Mesenchymal stem cell (in vitro differentiated cells and primary cell): ENCODE measurements at regions not wholly inside any gene's neighbourhood (a gene's known extent, or its start where the extent isn't known, plus 50 kb on each side); places are given as distances from the start of the nearest gene placed in this dataset.

Experiments used
- DNase-seq: peaks from one replicate; pipeline ENCODE4 v3.0.0-alpha.2; 2013
- H2AFZ ChIP-seq: one replicate; pipeline ENCODE4 v1.6.1; 2013; ENCODE audit warnings: low read depth, mild to moderate bottlenecking, control low read depth, inconsistent platforms, low read length, moderate library complexity
- H2AK5ac ChIP-seq: 2 replicates; pipeline ENCODE4 v1.6.1; 2013; ENCODE audit warnings: low read length, moderate library complexity, mild to moderate bottlenecking, inconsistent platforms; ENCODE audit not compliant: severe bottlenecking
- H2BK120ac ChIP-seq: one replicate; pipeline ENCODE4 v1.6.1; 2013; ENCODE audit warnings: low read depth, mild to moderate bottlenecking, inconsistent platforms, low read length, moderate library complexity
- H2BK12ac ChIP-seq, 2 experiments: one replicate each; pipeline ENCODE4 v1.6.1; 2013; ENCODE audit warnings: inconsistent platforms in 2 of 2, low read length in 2 of 2, mild to moderate bottlenecking in 2 of 2, moderate library complexity in 2 of 2, control low read depth in 1 of 2
- H2BK15ac ChIP-seq: one replicate; pipeline ENCODE4 v1.6.1; 2013; ENCODE audit warnings: mild to moderate bottlenecking, low read depth, inconsistent platforms; ENCODE audit not compliant: poor library complexity, severe bottlenecking
- H2BK5ac ChIP-seq: 2 replicates; pipeline ENCODE4 v1.6.1; 2013; ENCODE audit warnings: low read depth, mild to moderate bottlenecking, low read length, control low read depth, inconsistent platforms; ENCODE audit not compliant: poor library complexity, severe bottlenecking
- H3K14ac ChIP-seq, 2 experiments: one replicate each; pipeline ENCODE4 v1.6.1; 2013; ENCODE audit warnings: inconsistent platforms in 2 of 2, low read length in 2 of 2, control low read depth in 1 of 2, mild to moderate bottlenecking in 1 of 2, moderate library complexity in 1 of 2
- H3K18ac ChIP-seq, 2 experiments: one replicate each; pipeline ENCODE4 v1.6.1; 2013; ENCODE audit warnings: inconsistent platforms in 2 of 2, low read length in 2 of 2, control low read depth in 1 of 2, low read depth in 1 of 2, mild to moderate bottlenecking in 1 of 2
- H3K23ac ChIP-seq, 2 experiments: one replicate each; pipeline ENCODE4 v1.6.1; 2013; ENCODE audit warnings: inconsistent platforms in 2 of 2, low read length in 2 of 2, mild to moderate bottlenecking in 2 of 2, moderate library complexity in 2 of 2, control low read depth in 1 of 2
- H3K27ac ChIP-seq: 2 replicates; pipeline ENCODE4 v1.5.1; 2013; ENCODE audit warnings: mild to moderate bottlenecking, moderate library complexity, low read length, control low read depth, inconsistent platforms; ENCODE audit not compliant: poor library complexity, severe bottlenecking
- H3K27me3 ChIP-seq, 2 experiments: 2 replicates each; pipeline versions ENCODE4 v1.6.1 to v1.7.0; 2013; ENCODE audit warnings: low read length in 2 of 2, mild to moderate bottlenecking in 2 of 2, moderate library complexity in 2 of 2, control low read depth in 1 of 2, inconsistent platforms in 1 of 2; ENCODE audit not compliant: control insufficient read depth in 1 of 2, insufficient read depth in 1 of 2
- H3K36me3 ChIP-seq, 2 experiments: 2 replicates each; pipeline versions ENCODE4 v1.6.1 to v1.7.0; 2013; ENCODE audit warnings: low read length in 2 of 2, control low read depth in 1 of 2, inconsistent platforms in 1 of 2, low read depth in 1 of 2, mild to moderate bottlenecking in 1 of 2; ENCODE audit not compliant: insufficient read depth in 2 of 2, control insufficient read depth in 1 of 2
- H3K4ac ChIP-seq, 2 experiments: one replicate each; pipeline ENCODE4 v1.6.1; 2013; ENCODE audit warnings: inconsistent platforms in 2 of 2, low read length in 2 of 2, mild to moderate bottlenecking in 2 of 2, moderate library complexity in 2 of 2, control low read depth in 1 of 2, low read depth in 1 of 2
- H3K4me1 ChIP-seq: 2 replicates; pipeline ENCODE4 v1.6.1; 2013; ENCODE audit warnings: low read depth, low read length, control low read depth; ENCODE audit not compliant: control insufficient read depth, insufficient read depth
- H3K4me2 ChIP-seq: 2 replicates; pipeline ENCODE4 v1.6.1; 2013; ENCODE audit warnings: low read length, mild to moderate bottlenecking, inconsistent platforms; ENCODE audit not compliant: poor library complexity, severe bottlenecking
- H3K4me3 ChIP-seq, 2 experiments: 2 replicates each; pipeline versions ENCODE4 v1.5.1 to v1.7.0; 2013; ENCODE audit warnings: low read length in 2 of 2, mild to moderate bottlenecking in 2 of 2, control low read depth in 1 of 2, low read depth in 1 of 2; ENCODE audit not compliant: insufficient read depth in 1 of 2
- H3K79me1 ChIP-seq: replicated peaks from 2 replicates; pipeline ENCODE4 v1.6.1; 2013; ENCODE audit warnings: mild to moderate bottlenecking, control low read depth, low read length, inconsistent platforms; ENCODE audit not compliant: poor library complexity, severe bottlenecking
- H3K9ac ChIP-seq: 2 replicates; pipeline ENCODE4 v1.7.0; 2013; ENCODE audit warnings: mild to moderate bottlenecking, low read length, moderate library complexity
- H3K9me3 ChIP-seq: 2 replicates; pipeline ENCODE4 v1.7.0; 2013; ENCODE audit warnings: mild to moderate bottlenecking, low read length; ENCODE audit not compliant: control insufficient read depth
- H4K8ac ChIP-seq: one replicate; pipeline ENCODE4 v1.6.1; 2013; ENCODE audit warnings: inconsistent platforms, mild to moderate bottlenecking, low read length, moderate library complexity
- H4K91ac ChIP-seq: one replicate; pipeline ENCODE4 v1.6.1; 2013; ENCODE audit warnings: mild to moderate bottlenecking, low read length, inconsistent platforms
- WGBS: methylation state at CpG from one replicate; pipeline ENCODE4 v1.1.7; 2013; ENCODE audit warnings: mixed read lengths; 5-methylcytosine and 5-hydroxymethylcytosine counted together

DNA sequence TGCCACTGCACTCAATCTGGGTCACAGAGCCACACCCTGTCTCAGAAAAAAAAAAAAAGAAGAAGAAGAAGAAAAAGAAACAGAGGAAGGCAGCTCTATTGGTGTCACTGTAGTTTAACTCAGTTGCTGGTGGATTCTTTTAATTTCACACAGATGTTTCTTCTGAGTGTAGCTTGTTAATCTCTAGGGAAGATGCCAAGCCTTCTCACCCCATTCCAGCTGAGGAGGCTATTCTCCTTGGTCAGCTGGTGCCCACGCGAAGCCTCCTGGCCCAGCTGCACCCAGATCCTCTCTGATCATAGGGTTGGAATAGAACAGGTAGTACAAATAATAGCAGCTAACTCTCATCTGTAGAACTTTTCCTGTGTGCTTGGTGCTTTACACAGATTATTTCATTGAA is 113.8 kb upstream of the SPRY4 start:
- Histone ChIP-seq H3K79me1 (no peaks in the 10 kb centered on the region), H3K4me1 (peaks cover 8% of the 10 kb centered on the region), H3K14ac (no peak overlapping the region), H2AK5ac (no peak overlapping the region), H4K8ac (peak overlapping the region; percentile 56), H3K9ac (peak overlapping the region; percentile 55), H3K4me3 (peak overlapping the region in 1 of 2 experiments; percentile 53), H3K23ac (no peak overlapping the region), H2BK5ac (no peak overlapping the region), H3K27me3 (no peaks in the 10 kb centered on the region), H3K18ac (peak overlapping the region in 1 of 2 experiments; percentile 82), H4K91ac (peak overlapping the region; percentile 84), H3K9me3 (no peaks in the 10 kb centered on the region), H3K36me3 (no peaks in the 10 kb centered on the region), H2AFZ (no peak overlapping the region), H2BK15ac (peak overlapping the region; percentile 71), H3K4me2 (no peak overlapping the region), H2BK12ac (peak overlapping the region; percentile 3 to 57), H2BK120ac (peak overlapping the region; percentile 66), H3K4ac (peak overlapping the region; percentile 21 to 86), H3K27ac (no peak overlapping the region)
- DNase-seq, result no peak
- WGBS, result no CpG with 5 or more reads among the region's 2 CpGs

DNA sequence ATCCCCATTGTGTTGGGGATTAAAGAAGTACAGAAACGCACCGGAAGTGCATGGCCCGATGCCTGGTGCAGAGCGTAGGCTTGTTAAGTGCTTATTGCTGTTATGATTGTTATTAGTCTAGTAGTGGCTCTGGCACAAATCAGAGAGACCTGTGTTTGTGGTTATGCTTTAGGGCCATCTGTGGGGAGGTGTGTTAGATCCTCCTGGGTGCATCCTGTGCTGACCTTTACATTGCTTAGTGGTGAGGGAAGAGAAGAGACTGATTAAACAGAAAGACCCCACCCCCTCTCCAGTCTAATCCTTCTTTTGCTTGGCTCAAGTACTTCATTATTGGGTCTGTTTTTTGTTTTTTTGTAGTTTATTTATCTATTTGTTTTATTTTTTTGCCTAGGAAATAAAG is 112.7 kb upstream of the SPRY4 start:
- Histone ChIP-seq H3K4me2 (no peak overlapping the region), H3K4me3 (no peak overlapping the region), H4K91ac (no peak overlapping the region), H3K14ac (no peak overlapping the region), H4K8ac (no peak overlapping the region), H3K9ac (no peak overlapping the region), H3K36me3 (no peaks in the 10 kb centered on the region), H3K4me1 (peaks cover 15% of the 10 kb centered on the region), H3K27me3 (no peaks in the 10 kb centered on the region), H3K4ac (no peak overlapping the region), H2BK12ac (peak overlapping the region in 1 of 2 experiments; percentile 62), H2AK5ac (no peak overlapping the region), H3K27ac (no peak overlapping the region), H2BK15ac (peak overlapping the region; percentile 6), H2BK5ac (no peak overlapping the region), H3K23ac (no peak overlapping the region), H3K18ac (peak overlapping the region in 1 of 2 experiments; percentile 1), H2AFZ (no peak overlapping the region), H2BK120ac (no peak overlapping the region), H3K79me1 (no peaks in the 10 kb centered on the region), H3K9me3 (no peaks in the 10 kb centered on the region)
- DNase-seq, result no peak
- 72% methylated on average over 4 of the region's 4 CpGs for WGBS

DNA sequence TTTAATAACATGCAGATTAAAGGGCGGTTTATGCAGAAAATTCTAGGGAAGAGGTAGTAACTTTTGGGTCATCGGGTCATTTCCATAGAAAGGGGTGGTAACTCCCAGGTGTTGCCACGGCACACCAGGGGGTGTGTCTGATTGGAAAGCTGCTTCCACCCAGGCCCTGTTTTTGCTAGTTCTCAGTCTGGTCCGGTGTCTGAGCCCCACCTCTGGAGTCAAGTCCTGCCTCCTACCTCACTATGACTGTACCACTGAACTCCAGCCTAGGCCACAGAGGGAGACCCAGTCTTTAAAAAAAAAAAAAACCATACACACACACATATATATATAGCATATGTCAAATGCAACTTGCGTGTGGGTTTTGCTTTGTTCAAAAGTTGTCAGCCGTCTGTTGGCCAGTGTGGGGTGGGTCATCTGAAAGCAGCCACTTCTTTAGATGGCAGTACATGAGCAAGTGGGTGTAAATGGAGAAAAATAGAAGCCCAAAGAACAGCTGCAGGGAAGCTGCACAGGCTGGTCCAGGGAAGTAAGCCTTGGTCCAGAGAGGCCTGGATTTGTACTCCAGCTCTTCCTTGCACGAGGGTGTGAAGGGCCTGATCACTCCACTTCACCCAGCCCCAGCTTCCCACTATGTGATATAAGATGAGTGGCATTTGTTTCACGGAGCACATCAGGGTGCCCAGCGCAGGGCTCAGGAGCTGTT is 110.7 kb upstream of the SPRY4 start:
- H2BK120ac ChIP-seq, result no peak overlapping the region
- no peaks in the 10 kb centered on the region for H3K9me3 ChIP-seq
- H3K79me1 ChIP-seq, result no peaks in the 10 kb centered on the region
- no peak overlapping the region for H2AK5ac ChIP-seq
- no peak overlapping the region for H2AFZ ChIP-seq
- no peaks in the 10 kb centered on the region for H3K36me3 ChIP-seq
- no peak overlapping the region for H3K4ac ChIP-seq
- no peak overlapping the region for H2BK5ac ChIP-seq
- H4K8ac ChIP-seq, result no peak overlapping the region
- WGBS, result 85% methylated on average over 9 of the region's 9 CpGs
- no peak for DNase-seq
- no peak overlapping the region for H3K4me3 ChIP-seq
- H3K18ac ChIP-seq, result peak overlapping the region in 1 of 2 experiments; percentile 42
- H3K27ac ChIP-seq, result no peak overlapping the region
- no peak overlapping the region for H3K4me2 ChIP-seq
- peaks cover 17% of the 10 kb centered on the region for H3K4me1 ChIP-seq
- H3K9ac ChIP-seq, result no peak overlapping the region
- H3K23ac ChIP-seq, result no peak overlapping the region
- no peaks in the 10 kb centered on the region for H3K27me3 ChIP-seq
- H2BK15ac ChIP-seq, result no peak overlapping the region
- no peak overlapping the region for H3K14ac ChIP-seq
- peak overlapping the region in 1 of 2 experiments; percentile 12 for H2BK12ac ChIP-seq
- H4K91ac ChIP-seq, result no peak overlapping the region

DNA sequence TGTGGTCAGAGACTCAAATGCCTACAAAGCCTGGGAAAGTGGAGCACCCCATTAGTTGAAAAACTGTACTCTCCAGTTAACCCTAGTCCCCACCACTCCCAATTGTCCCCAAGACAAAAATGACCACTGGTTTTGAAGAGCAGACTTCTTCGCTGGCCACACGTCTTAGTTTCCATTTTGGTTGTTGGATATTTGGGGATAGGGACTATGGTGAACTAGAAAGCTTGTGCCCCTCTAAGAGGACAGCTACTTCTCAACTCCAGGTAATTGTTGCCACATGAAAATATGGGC is 109.4 kb upstream of the SPRY4 start:
- peak overlapping the region; percentile 10 for H2AK5ac ChIP-seq
- H2BK120ac ChIP-seq, result peak overlapping the region; percentile 40
- no peak overlapping the region for H3K14ac ChIP-seq
- no peak overlapping the region for H2AFZ ChIP-seq
- no peak overlapping the region for H3K4me2 ChIP-seq
- peak overlapping the region in 1 of 2 experiments; percentile 84 for H3K4ac ChIP-seq
- H4K8ac ChIP-seq, result no peak overlapping the region
- H2BK12ac ChIP-seq, result peak overlapping the region; percentile 57 to 74
- peak overlapping the region in 1 of 2 experiments; percentile 21 for H3K4me3 ChIP-seq
- no peaks in the 10 kb centered on the region for H3K79me1 ChIP-seq
- peak overlapping the region; percentile 65 for H3K9ac ChIP-seq
- no peaks in the 10 kb centered on the region for H3K9me3 ChIP-seq
- H3K27me3 ChIP-seq, result no peaks in the 10 kb centered on the region
- H4K91ac ChIP-seq, result no peak overlapping the region
- H3K18ac ChIP-seq, result peak overlapping the region; percentile 58 to 69
- H3K23ac ChIP-seq, result no peak overlapping the region
- peaks cover 17% of the 10 kb centered on the region for H3K4me1 ChIP-seq
- no peak for DNase-seq
- peak overlapping the region; percentile 84 for H3K27ac ChIP-seq
- no peaks in the 10 kb centered on the region for H3K36me3 ChIP-seq
- H2BK15ac ChIP-seq, result no peak overlapping the region
- WGBS, result 94% methylated on average over 2 of the region's 2 CpGs
- H2BK5ac ChIP-seq, result peak overlapping the region; percentile 24
